HEK293 (cell line): ENCODE measurements at regions not wholly inside any gene's neighbourhood (a gene's known extent, or its start where the extent isn't known, plus 50 kb on each side); places are given as distances from the start of the nearest gene placed in this dataset.
"Not testable (repeated sequence)": the region's sequence is repeated elsewhere in the genome, so short reads cannot be mapped to it uniquely, and the experiment has no call there.

Experiments
- GFI1B ChIP-seq: fragments of 450-650 bp; formaldehyde crosslinking; IDR thresholded peaks from 2 replicates; pipeline ENCODE4 v1.5.1; 2016; ENCODE audit warnings: missing biosample characterization, missing genetic modification characterization
- MYNN ChIP-seq: fragments of 450-650 bp; formaldehyde crosslinking; IDR thresholded peaks from 2 replicates; pipeline ENCODE4 v1.5.1; 2016; ENCODE audit warnings: missing biosample characterization, missing genetic modification characterization, borderline replicate concordance
- TRIM28 ChIP-seq: IDR thresholded peaks from 2 replicates; pipeline ENCODE4 v1.6.1; 2011; ENCODE audit warnings: low read length, control low read depth, borderline replicate concordance
- YY1 ChIP-seq: fragments of 450-650 bp; formaldehyde crosslinking; IDR thresholded peaks from 2 replicates; pipeline ENCODE4 v1.5.1; 2018; ENCODE audit warnings: missing biosample characterization, missing genetic modification characterization
- ZFP41 ChIP-seq: fragments of 450-650 bp; formaldehyde crosslinking; IDR thresholded peaks from 2 replicates; pipeline ENCODE4 v1.5.1; 2016; ENCODE audit warnings: missing biosample characterization, missing genetic modification characterization, borderline replicate concordance
- ZFP69B ChIP-seq: fragments of 450-650 bp; formaldehyde crosslinking; IDR thresholded peaks from 2 replicates; pipeline ENCODE4 v1.5.1; 2016; ENCODE audit warnings: missing biosample characterization, missing genetic modification characterization
- ZNF114 ChIP-seq: fragments of 450-650 bp; formaldehyde crosslinking; IDR thresholded peaks from 2 replicates; pipeline ENCODE4 v1.5.0; 2017; ENCODE audit warnings: missing biosample characterization, missing genetic modification characterization
- ZNF274 ChIP-seq, 2 experiments: fragments of 200-500 bp in 1 of 2; fragments of 450-650 bp in 1 of 2; sonication (Bioruptor generic) in 1 of 2; formaldehyde crosslinking in 1 of 2; IDR thresholded peaks; 2 replicates each; pipeline versions ENCODE4 v1.5.1 to v1.6.1; 2014 to 2016; ENCODE audit warnings: borderline replicate concordance in 1 of 2, inconsistent platforms in 1 of 2, low read length in 1 of 2, missing biosample characterization in 1 of 2, missing genetic modification characterization in 1 of 2
- ZNF302 ChIP-seq: fragments of 450-650 bp; formaldehyde crosslinking; IDR thresholded peaks from 2 replicates; pipeline ENCODE4 v1.5.1; 2016; ENCODE audit warnings: missing biosample characterization, missing genetic modification characterization, low read depth
- ZNF426 ChIP-seq: fragments of 450-650 bp; formaldehyde crosslinking; IDR thresholded peaks from 2 replicates; pipeline ENCODE4 v1.5.1; 2017; ENCODE audit warnings: missing biosample characterization, missing genetic modification characterization, mild to moderate bottlenecking, inconsistent platforms, moderate library complexity
- ZNF654 ChIP-seq: fragments of 450-650 bp; formaldehyde crosslinking; IDR thresholded peaks from 2 replicates; pipeline ENCODE4 v1.5.1; 2016; ENCODE audit warnings: low read depth, missing biosample characterization, missing genetic modification characterization
- TF ChIP-seq, protein P1 (sequence below): fragments of 450-650 bp; formaldehyde crosslinking; IDR thresholded peaks from 2 replicates; pipeline ENCODE4 v1.5.1; 2016; ENCODE audit warnings: missing biosample characterization, missing genetic modification characterization
- TF ChIP-seq, protein P2 (sequence below): fragments of 450-650 bp; formaldehyde crosslinking; IDR thresholded peaks from 2 replicates; pipeline ENCODE4 v1.5.1; 2016; ENCODE audit warnings: missing biosample characterization, missing genetic modification characterization, low read depth
- TF ChIP-seq, protein P3 (sequence below): fragments of 450-650 bp; formaldehyde crosslinking; IDR thresholded peaks from 2 replicates; pipeline ENCODE4 v1.5.1; 2016; ENCODE audit warnings: missing biosample characterization, missing genetic modification characterization

DNA sequence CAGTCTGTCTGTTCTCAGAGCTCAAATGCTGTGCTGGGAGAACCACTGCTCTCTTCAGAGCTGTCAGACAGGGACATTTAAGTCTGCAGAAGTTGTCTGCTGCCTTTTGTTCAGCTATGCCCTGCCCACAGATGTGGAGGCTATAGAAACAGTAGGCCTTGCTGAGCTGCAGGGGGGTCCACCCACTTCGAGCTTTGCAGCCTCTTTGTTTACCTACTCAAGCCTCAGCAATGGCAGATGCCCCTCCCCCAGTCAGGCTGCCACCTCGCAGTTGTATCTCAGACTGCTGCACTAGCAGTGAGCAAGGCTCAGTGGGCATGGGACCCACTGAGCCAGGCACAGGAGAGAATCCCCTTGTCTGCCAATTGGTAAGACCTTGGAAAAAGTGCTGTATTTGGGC, 470.0 kb downstream of the TMEM135 start:
- not testable (repeated sequence) for TF ChIP-seq YY1 (tag by site-specific recombination); MYNN (tag by site-specific recombination); ZNF426 (tag by site-specific recombination); ZNF302 (tag by site-specific recombination); ZFP41; ZNF654; ZNF274 (IDR thresholded peaks at IDR 0.05; ENCODE audit: low read length); ZNF274 (tag by site-specific recombination; IDR thresholded peaks at IDR 0.05; ENCODE audit: borderline replicate concordance); ZNF114 (tag by site-specific recombination); TRIM28; ZFP69B; GFI1B (tag by site-specific recombination)
- TF ChIP-seq, protein P1, sequence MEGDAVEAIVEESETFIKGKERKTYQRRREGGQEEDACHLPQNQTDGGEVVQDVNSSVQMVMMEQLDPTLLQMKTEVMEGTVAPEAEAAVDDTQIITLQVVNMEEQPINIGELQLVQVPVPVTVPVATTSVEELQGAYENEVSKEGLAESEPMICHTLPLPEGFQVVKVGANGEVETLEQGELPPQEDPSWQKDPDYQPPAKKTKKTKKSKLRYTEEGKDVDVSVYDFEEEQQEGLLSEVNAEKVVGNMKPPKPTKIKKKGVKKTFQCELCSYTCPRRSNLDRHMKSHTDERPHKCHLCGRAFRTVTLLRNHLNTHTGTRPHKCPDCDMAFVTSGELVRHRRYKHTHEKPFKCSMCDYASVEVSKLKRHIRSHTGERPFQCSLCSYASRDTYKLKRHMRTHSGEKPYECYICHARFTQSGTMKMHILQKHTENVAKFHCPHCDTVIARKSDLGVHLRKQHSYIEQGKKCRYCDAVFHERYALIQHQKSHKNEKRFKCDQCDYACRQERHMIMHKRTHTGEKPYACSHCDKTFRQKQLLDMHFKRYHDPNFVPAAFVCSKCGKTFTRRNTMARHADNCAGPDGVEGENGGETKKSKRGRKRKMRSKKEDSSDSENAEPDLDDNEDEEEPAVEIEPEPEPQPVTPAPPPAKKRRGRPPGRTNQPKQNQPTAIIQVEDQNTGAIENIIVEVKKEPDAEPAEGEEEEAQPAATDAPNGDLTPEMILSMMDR (tag by site-specific recombination) = not testable (repeated sequence)
- TF ChIP-seq, protein P2, sequence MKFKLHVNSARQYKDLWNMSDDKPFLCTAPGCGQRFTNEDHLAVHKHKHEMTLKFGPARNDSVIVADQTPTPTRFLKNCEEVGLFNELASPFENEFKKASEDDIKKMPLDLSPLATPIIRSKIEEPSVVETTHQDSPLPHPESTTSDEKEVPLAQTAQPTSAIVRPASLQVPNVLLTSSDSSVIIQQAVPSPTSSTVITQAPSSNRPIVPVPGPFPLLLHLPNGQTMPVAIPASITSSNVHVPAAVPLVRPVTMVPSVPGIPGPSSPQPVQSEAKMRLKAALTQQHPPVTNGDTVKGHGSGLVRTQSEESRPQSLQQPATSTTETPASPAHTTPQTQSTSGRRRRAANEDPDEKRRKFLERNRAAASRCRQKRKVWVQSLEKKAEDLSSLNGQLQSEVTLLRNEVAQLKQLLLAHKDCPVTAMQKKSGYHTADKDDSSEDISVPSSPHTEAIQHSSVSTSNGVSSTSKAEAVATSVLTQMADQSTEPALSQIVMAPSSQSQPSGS (tag by site-specific recombination) = not testable (repeated sequence)
- TF ChIP-seq, protein P3, sequence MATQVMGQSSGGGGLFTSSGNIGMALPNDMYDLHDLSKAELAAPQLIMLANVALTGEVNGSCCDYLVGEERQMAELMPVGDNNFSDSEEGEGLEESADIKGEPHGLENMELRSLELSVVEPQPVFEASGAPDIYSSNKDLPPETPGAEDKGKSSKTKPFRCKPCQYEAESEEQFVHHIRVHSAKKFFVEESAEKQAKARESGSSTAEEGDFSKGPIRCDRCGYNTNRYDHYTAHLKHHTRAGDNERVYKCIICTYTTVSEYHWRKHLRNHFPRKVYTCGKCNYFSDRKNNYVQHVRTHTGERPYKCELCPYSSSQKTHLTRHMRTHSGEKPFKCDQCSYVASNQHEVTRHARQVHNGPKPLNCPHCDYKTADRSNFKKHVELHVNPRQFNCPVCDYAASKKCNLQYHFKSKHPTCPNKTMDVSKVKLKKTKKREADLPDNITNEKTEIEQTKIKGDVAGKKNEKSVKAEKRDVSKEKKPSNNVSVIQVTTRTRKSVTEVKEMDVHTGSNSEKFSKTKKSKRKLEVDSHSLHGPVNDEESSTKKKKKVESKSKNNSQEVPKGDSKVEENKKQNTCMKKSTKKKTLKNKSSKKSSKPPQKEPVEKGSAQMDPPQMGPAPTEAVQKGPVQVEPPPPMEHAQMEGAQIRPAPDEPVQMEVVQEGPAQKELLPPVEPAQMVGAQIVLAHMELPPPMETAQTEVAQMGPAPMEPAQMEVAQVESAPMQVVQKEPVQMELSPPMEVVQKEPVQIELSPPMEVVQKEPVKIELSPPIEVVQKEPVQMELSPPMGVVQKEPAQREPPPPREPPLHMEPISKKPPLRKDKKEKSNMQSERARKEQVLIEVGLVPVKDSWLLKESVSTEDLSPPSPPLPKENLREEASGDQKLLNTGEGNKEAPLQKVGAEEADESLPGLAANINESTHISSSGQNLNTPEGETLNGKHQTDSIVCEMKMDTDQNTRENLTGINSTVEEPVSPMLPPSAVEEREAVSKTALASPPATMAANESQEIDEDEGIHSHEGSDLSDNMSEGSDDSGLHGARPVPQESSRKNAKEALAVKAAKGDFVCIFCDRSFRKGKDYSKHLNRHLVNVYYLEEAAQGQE (tag by site-specific recombination) = not testable (repeated sequence)
